NB4 (cell line): ENCODE measurements at regions not wholly inside any gene's neighbourhood (a gene's known extent, or its start where the extent isn't known, plus 50 kb on each side); places are given as distances from the start of the nearest gene placed in this dataset.

Experiments used
- POLR2A ChIP-seq: IDR thresholded peaks from 2 replicates; pipeline ENCODE4 v1.6.1; 2011; ENCODE audit warnings: mild to moderate bottlenecking; ENCODE audit not compliant: insufficient read length; ENCODE audit errors: extremely low read depth
- TF ChIP-seq, protein P1 (sequence below): IDR thresholded peaks from one replicate; pipeline ENCODE4 v1.5.1; 2012; ENCODE audit warnings: low read depth, low read length

DNA sequence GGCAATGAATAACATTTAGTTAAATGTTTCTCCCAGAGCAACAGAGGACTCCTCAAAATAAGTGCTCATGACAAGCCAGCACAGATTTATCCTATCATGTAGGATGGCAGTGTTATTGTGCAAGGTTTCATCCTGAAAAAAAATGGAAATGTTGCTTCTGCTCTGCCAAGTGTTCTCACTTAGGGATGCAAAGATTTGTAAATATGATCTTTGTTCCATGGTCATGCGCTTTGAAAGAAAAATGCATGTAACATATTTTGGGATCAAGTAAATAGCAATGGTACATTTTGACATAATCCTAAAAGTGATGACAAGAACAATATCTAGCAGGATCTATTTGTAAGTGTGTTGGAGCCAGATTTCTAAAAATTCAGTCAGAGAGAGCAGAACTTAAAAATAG lies 229.5 kb upstream of the CCDC150 start:
- TF ChIP-seq, protein P1, sequence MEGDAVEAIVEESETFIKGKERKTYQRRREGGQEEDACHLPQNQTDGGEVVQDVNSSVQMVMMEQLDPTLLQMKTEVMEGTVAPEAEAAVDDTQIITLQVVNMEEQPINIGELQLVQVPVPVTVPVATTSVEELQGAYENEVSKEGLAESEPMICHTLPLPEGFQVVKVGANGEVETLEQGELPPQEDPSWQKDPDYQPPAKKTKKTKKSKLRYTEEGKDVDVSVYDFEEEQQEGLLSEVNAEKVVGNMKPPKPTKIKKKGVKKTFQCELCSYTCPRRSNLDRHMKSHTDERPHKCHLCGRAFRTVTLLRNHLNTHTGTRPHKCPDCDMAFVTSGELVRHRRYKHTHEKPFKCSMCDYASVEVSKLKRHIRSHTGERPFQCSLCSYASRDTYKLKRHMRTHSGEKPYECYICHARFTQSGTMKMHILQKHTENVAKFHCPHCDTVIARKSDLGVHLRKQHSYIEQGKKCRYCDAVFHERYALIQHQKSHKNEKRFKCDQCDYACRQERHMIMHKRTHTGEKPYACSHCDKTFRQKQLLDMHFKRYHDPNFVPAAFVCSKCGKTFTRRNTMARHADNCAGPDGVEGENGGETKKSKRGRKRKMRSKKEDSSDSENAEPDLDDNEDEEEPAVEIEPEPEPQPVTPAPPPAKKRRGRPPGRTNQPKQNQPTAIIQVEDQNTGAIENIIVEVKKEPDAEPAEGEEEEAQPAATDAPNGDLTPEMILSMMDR = no peak
- no peak for TF ChIP-seq POLR2A
